ENCODE measurements at regions not wholly inside any gene's neighbourhood (a gene's known extent, or its start where the extent isn't known, plus 50 kb on each side); places are given as distances from the start of the nearest gene placed in this dataset.

DNA sequence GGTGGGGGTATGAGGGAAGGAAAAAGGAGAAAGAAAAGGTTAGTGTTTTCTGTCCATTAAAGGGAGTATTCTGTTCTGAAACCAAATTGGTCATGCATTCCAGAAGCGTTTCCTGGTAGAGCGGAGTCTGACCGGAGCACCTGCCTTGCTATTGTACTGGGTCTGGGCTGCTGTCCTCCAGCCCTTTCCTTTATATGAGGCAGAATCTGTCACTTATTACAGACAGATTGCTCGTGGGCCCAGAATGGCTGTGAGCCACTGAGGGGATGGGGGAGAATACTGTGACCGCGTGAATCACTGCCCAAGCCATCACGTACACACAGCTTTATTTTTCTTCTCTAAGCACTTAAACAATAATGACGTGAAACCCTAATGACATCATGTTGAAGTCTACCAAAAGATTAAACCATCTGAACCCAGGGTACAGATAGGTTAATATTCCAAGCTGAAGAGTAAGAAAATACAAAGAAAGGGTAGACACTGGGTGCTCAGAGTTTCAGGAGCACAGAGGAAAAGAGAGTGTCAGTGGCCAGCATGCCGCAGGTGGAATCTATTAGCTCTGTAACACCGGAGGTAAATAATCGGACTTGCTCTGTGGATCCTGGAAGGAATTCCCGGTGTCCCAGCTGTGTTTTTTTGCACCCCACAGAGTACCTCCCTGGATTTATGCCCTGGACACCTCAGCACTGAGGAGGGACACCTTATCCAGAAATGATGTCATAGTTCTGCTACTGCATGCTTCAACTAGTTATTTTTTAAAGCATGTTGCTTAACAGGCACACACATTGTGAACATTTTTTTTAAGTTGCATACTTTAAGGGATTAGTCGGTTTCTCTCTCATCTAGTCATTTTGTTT lies 573.3 kb downstream of the PKHD1 start:
- FAIRE-seq = peak; percentile 85
- Histone ChIP-seq H3K4me1 (ENCODE audit: control insufficient read depth, extremely low read depth, insufficient read depth, low read length) (peaks cover 20% of the 10 kb centered on the region), H3K9me1 (ENCODE audit: control insufficient read depth, extremely low read depth, insufficient read depth, low read length) (no peaks in the 10 kb centered on the region), H3K4me2 (ENCODE audit: control insufficient read depth, extremely low read depth, insufficient read depth, low read depth, low read length) (peak overlapping the region; percentile 61), H3K27ac (ENCODE audit: control insufficient read depth, insufficient read depth, low read length) (peak overlapping the region; percentile 60), H3K79me2 (ENCODE audit: control insufficient read depth, insufficient read depth, low read length) (no peaks in the 10 kb centered on the region), H4K20me1 (ENCODE audit: control insufficient read depth, extremely low read depth, insufficient read depth, low read length) (no peaks in the 10 kb centered on the region), H2AFZ (ENCODE audit: control insufficient read depth, low read length) (no peak overlapping the region), H3K9me3 (ENCODE audit: control insufficient read depth, low read depth, low read length) (no peaks in the 10 kb centered on the region), H3K36me3 (ENCODE audit: control insufficient read depth in 2 of 2, extremely low read depth in 1 of 2, insufficient read depth in 2 of 2, low read length in 2 of 2) (no peaks in the 10 kb centered on the region), H3K9ac (ENCODE audit: control insufficient read depth, extremely low read depth, insufficient read depth, low read length) (no peak overlapping the region), H3K27me3 (ENCODE audit: control insufficient read depth, extremely low read depth, insufficient read depth, low read length) (no peaks in the 10 kb centered on the region), H3K4me3 (ENCODE audit: control insufficient read depth in 2 of 3, extremely low read depth in 1 of 3, insufficient read depth in 2 of 3, low read depth in 1 of 3, low read length in 3 of 3) (no peak overlapping the region)
- peak; percentile 78 for DNase-seq (ENCODE audit: low read depth, low spot score)
- no peak for TF ChIP-seq EZH2 (IDR thresholded peaks at IDR 0.05; ENCODE audit: low read length)
- TF ChIP-seq, protein P1, sequence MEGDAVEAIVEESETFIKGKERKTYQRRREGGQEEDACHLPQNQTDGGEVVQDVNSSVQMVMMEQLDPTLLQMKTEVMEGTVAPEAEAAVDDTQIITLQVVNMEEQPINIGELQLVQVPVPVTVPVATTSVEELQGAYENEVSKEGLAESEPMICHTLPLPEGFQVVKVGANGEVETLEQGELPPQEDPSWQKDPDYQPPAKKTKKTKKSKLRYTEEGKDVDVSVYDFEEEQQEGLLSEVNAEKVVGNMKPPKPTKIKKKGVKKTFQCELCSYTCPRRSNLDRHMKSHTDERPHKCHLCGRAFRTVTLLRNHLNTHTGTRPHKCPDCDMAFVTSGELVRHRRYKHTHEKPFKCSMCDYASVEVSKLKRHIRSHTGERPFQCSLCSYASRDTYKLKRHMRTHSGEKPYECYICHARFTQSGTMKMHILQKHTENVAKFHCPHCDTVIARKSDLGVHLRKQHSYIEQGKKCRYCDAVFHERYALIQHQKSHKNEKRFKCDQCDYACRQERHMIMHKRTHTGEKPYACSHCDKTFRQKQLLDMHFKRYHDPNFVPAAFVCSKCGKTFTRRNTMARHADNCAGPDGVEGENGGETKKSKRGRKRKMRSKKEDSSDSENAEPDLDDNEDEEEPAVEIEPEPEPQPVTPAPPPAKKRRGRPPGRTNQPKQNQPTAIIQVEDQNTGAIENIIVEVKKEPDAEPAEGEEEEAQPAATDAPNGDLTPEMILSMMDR (optimal IDR thresholded peaks at IDR 0.05 in 1 of 3, IDR thresholded peaks at IDR 0.05 in 1 of 3, conservative IDR thresholded peaks at IDR 0.05 in 1 of 3; ENCODE audit: extremely low read depth in 1 of 3, insufficient read depth in 2 of 3, low read length in 3 of 3) = no peak
- dilution Hi-C loops (cut with MboI; ENCODE audit: extremely low pct_ligation_motif_present, low sequenced_read_pairs) = no loop called here

DNA sequence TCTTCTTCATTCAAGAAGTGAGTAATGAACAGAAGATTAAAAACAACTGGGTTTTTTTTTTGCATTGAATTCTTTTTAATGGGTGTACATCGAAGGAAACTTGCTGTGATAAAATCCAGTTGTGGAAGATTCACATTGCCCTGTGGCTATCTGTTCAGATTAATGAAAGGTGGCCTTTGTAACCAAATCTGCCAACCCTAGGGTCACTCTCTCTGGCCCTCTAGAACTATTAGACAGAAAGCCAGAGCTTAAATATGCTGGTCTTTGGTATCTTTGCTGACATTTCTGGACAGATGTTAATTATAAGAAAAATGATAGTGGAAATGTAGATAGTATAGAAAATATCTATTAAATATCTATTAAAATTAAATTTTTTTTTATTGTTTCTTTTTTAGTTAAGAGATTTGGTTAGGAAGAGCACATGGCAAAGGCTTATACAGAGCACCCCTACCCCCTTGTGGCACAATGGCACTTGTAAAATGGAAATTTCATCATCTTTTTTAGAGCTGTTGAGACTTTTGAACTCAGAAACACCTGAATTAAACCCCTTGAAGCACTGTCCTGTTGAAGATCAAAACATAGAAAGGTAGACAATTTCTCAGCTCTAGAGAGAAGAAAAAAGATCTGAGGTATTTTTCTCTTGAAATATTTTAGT lies 572.5 kb downstream of the PKHD1 start:
- Histone ChIP-seq H2AFZ (ENCODE audit: control insufficient read depth, low read length) (peak overlapping the region; percentile 35), H3K79me2 (ENCODE audit: control insufficient read depth, insufficient read depth, low read length) (no peaks in the 10 kb centered on the region), H4K20me1 (ENCODE audit: control insufficient read depth, extremely low read depth, insufficient read depth, low read length) (no peaks in the 10 kb centered on the region), H3K4me2 (ENCODE audit: control insufficient read depth, extremely low read depth, insufficient read depth, low read depth, low read length) (peak overlapping the region; percentile 64), H3K4me1 (ENCODE audit: control insufficient read depth, extremely low read depth, insufficient read depth, low read length) (peaks cover 20% of the 10 kb centered on the region), H3K9ac (ENCODE audit: control insufficient read depth, extremely low read depth, insufficient read depth, low read length) (peak overlapping the region; percentile 47), H3K9me3 (ENCODE audit: control insufficient read depth, low read depth, low read length) (no peaks in the 10 kb centered on the region), H3K36me3 (ENCODE audit: control insufficient read depth in 2 of 2, extremely low read depth in 1 of 2, insufficient read depth in 2 of 2, low read length in 2 of 2) (no peaks in the 10 kb centered on the region), H3K27me3 (ENCODE audit: control insufficient read depth, extremely low read depth, insufficient read depth, low read length) (no peaks in the 10 kb centered on the region), H3K9me1 (ENCODE audit: control insufficient read depth, extremely low read depth, insufficient read depth, low read length) (no peaks in the 10 kb centered on the region), H3K27ac (ENCODE audit: control insufficient read depth, insufficient read depth, low read length) (peak overlapping the region; percentile 60), H3K4me3 (ENCODE audit: control insufficient read depth in 2 of 3, extremely low read depth in 1 of 3, insufficient read depth in 2 of 3, low read depth in 1 of 3, low read length in 3 of 3) (no peak overlapping the region)
- FAIRE-seq (no peak), DNase-seq (ENCODE audit: low read depth, low spot score) (no peak)
- dilution Hi-C loops (cut with MboI; ENCODE audit: extremely low pct_ligation_motif_present, low sequenced_read_pairs) = no loop called here
- TF ChIP-seq, protein P1 (optimal IDR thresholded peaks at IDR 0.05 in 1 of 3, IDR thresholded peaks at IDR 0.05 in 1 of 3, conservative IDR thresholded peaks at IDR 0.05 in 1 of 3; ENCODE audit: extremely low read depth in 1 of 3, insufficient read depth in 2 of 3, low read length in 3 of 3) = peak in 2 of 3 experiments; percentile 18 to 29
- no peak for TF ChIP-seq EZH2 (IDR thresholded peaks at IDR 0.05; ENCODE audit: low read length)

Measured in keratinocyte (primary cell).